Muscle of arm (tissue), 1 donor: ENCODE measurements at regions not wholly inside any gene's neighbourhood (a gene's known extent, or its start where the extent isn't known, plus 50 kb on each side); places are given as distances from the start of the nearest gene placed in this dataset.
"Not testable (repeated sequence)": the region's sequence is repeated elsewhere in the genome, so short reads cannot be mapped to it uniquely, and the experiment has no call there.

Experiments used
- DNase-seq: peaks from one replicate; pipeline ENCODE4 v3.0.0-alpha.2; 2013

DNA sequence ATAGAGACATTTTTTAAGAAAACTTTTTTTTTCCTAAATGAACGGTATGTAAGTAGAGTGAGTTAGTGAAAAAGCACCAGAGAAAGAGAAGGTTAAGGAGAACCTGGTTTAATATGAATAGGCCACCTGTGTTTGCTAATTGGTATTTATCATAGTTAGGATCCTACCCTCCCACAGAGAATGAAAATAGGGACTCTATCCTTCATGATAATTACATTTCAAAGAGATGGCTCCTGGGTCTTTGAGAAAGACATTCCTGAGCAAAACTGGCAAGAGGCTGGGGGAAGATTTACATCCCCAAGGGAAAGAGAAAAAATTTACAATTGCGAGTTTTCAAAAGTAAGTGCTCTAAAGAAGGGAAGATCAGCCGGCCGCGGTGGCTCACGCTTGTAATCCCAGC, 1284.5 kb downstream of the SLITRK1 start:
- DNase-seq = no peak

- DNase-seq = no peak
Measured at GRCh38 chr13:82593239-82593638, 1289.0 kb downstream of the SLITRK1 start.

GRCh38 chr13:82571653-82572052, 1310.6 kb downstream of the SLITRK1 start:
- DNase-seq = no peak

DNA sequence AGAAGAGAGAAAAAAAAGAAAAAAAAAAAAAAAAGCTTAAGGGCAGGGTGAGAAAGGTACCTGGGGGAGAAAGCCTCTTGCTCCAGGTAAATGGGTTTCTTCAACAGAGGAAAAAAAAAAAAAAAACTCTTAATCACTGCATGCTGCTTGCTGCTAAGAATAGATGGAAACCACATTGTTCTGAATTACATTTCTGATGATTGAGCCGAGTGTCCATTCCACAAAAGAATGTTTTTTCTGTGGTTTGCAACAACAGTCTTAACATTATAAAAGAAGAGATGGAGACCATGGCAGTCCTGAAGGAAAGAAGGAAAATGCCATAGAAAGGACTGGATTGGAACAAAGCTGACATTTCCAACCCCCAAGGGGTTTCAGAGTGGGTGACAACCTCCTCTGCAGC, 1312.7 kb downstream of the SLITRK1 start:
- no peak for DNase-seq

GRCh38 chr13:82566864-82567263, 1315.4 kb downstream of the SLITRK1 start:
- no peak for DNase-seq

- no peak for DNase-seq
Measured at GRCh38 chr13:82565201-82565600, 1317.1 kb downstream of the SLITRK1 start.

GRCh38 chr13:82560889-82561288, 1321.4 kb downstream of the SLITRK1 start:
- DNase-seq = no peak

DNA sequence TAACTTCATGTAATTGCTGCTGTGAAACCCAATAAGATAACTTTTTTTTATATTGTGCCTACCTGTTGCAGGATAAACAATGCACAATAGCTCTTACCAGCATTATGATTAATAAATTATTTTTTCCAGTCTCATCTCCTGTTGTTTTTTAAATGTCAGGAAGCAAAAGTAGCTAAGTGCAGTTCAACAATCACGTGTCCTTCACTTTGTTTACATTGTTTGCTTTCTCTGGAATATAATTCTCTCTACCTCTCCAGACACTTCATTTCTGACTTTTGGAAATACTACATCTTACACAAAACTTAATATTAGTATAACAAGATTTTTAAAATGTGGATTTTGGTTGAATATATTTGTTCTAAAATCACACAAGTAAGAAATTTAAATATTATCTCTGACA, 1359.4 kb downstream of the SLITRK1 start:
- no peak for DNase-seq

DNA sequence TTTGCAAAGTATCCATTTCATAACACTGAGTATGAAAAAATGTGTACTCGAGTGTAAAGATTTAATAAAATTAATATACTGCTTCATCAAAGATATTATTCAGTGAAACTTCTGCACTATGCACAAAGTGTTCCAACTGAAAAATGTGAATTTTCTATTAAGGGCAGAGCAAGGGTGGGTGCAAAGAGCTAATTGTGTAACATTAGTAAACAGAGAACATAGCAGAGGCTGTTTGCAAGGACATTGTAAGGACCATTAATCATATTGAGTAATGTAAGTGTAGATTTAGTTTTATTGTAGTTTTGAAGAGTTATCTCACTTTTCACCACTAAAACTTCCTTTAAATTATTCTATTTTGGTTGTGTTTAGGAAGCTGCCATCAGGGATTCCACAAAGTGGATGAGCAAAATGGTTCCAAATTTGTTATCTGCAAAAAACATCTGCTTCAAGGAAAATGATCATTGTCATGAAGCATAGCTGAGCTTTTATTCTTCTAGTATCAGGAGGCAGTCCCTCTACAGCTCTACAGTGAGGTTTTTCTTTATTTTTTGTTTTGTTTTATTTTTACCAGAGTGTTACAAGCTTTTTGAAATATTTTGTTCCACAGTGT, 1375.4 kb downstream of the SLITRK1 start:
- no peak for DNase-seq

DNA sequence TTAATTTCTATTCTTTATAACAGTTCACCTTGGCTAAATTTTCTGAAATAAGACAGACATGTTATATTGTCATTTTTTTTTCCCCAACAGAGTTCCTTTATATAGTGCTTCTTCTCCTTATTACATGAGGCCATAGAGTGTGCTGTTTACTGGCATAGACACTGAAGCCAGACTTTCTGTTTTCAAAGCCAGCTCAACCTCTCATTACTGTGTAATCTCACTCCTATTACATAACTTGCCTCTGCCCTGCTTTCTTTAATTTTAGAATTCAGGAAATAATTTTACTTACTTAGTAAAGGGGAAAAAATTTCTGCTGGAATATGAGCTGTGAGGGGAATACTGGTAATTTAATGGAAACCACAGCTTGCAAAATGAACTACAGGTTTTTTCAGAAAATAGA, 1380.4 kb downstream of the SLITRK1 start:
- DNase-seq = peak; percentile 8

DNA sequence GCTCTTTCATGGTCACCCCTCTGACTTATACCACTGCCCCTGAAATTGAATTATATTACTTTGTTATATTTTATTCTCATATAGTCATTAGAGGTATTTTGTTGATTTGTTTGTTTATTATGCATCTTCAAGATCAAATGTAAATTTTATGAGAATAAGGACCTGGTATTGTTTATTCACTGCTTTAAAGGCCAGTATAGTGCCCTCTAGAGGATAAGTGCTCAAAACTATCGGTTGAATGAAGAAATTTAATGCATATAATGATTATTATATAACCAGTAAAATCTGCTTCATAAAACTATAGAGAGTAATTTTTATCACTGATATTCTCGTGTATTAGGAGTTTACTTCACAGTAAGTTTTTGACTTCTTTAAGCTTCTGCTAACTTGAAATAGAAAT, 1401.9 kb downstream of the SLITRK1 start:
- DNase-seq = no peak

DNA sequence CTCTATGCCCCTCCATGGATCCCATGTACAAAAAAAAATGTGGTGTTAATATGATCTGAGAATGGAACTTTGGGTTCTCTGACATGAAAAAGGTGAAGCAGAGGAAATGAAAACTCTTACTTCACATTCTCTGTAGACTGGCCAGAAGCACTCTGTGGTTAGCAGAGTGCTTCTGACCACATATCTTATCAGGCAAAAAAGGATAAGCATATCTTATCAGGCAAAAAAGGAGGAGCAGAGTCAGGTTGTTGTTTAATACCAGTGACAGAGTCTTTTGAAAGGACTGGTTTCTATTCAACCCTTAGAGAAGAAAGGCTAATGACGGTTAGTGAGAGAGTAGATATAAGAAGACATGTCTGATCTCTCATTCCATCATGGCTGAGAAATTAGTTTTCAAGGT, 1404.8 kb downstream of the SLITRK1 start:
- no peak for DNase-seq

GRCh38 chr13:82467626-82468025, 1414.6 kb downstream of the SLITRK1 start:
- no peak for DNase-seq

DNA sequence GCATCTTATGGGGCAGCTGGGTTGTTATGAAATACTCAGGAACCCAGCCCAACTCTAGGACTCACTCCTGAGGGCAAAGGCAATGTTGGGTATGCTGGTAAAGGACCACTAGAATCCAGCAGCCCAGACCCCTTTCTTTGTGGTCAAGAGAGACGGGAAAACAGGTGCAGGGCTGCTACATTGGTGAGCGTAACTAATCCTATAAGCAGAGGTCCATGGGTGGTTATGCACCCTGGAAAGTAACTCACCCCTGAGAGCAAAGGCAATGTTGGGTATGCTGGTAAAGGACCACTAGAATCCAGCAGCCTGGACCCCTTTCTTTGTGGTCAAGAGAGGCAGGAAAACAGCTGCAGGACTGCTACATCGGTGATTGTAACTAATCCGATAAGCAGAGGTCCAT, 1422.7 kb downstream of the SLITRK1 start:
- DNase-seq = not testable (repeated sequence)

- no peak for DNase-seq
Measured at GRCh38 chr13:82458169-82458568, 1424.1 kb downstream of the SLITRK1 start.

DNA sequence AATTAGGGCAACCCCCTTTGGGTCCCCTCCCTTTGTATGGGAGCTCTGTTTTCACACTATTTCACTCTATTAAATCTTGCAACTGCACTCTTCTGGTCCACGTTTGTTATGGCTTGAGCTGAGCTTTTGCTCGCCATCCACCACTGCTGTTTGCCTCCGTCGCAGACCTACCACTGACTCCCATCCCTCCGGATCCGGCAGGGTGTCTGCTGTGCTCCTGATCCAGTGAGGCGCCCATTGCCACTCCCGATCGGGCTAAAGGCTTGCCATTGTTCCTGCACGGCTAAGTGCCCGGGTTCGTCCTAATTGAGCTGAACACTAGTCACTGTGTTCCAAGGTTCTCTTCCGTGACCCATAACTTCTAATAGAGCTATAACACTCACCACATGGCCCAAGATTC, 1424.7 kb downstream of the SLITRK1 start:
- not testable (repeated sequence) for DNase-seq

GRCh38 chr13:82447416-82448077, 1434.7 kb downstream of the SLITRK1 start:
- DNase-seq = no peak

GRCh38 chr13:82439159-82439904, 1442.9 kb downstream of the SLITRK1 start:
- no peak for DNase-seq

DNA sequence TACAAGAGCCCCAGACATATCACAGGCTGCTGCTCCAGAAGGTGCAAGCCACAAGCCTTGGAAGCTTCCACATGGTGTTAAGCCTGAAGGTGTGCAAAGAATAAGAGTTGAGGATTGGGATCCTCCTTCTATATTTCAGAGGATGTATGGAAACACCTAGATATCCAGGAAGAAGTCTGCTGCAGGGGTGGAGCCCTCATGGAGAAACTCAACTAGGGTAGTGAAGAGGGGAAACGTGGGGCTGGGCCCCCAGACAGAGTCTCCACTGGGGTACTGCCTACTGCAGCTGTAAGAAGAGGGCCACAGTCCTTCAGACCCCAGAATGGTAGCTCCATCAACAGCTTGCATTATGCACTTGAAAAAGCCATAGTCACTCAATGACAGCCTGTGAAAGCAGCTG, 1444.0 kb downstream of the SLITRK1 start:
- DNase-seq = no peak

- no peak for DNase-seq
Measured at GRCh38 chr13:82436099-82436585, 1446.1 kb downstream of the SLITRK1 start.

DNA sequence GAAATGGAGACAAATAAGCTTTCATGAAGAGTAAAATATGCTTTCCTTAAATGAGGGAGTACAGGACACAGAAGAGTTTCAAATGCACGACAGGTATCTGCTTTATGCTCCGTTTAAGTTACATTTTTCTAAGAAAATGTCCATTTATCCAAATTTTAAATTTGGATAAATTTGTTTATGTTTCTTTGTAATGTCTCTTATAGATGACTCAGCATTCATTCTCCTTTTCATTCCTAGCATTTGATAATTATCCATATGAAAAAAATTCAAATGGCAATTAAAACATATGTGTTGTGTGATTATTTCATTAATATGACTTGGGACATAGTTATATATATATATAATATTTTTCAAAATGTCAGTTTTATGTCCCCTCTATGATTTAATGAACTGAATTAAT, 1449.3 kb downstream of the SLITRK1 start:
- no peak for DNase-seq

DNA sequence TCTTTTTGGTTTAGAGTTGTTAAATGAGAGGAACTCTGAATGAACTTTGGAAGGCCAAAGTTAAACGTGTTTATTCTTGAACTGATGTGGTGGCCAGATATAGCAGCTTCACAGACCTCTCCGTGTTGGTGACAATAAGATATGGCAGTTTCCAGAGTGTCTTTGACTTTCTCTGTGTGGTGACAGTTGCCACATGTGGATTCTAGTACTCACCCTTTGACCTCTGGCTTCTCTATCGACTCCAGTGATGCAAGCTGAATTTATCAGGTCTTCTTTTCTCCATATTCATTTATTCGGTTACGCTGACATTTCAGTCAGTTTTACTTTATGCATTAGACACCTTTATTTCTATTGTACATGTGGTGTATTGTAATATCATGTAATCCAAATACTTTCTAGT, 1469.5 kb downstream of the SLITRK1 start:
- DNase-seq = no peak

DNA sequence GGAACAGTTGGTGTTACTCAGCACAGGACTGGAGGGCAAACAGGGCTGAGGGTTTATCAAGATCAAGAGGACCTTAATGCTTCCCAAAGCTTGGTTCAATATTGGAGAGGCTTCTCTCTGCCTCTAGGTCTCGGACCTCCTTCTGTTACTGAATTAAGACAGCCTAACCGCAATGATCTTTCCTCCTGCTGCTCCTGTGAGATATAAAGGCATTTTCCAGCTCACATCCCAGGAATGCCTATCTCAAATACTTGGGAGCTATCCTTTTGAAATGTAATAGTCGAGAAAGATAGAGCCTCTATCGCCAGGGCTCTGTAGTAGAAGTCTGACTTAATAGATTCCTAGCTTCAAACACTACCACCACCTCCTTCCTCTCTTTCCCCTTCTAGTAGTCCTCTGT, 1475.0 kb downstream of the SLITRK1 start:
- no peak for DNase-seq
